ENCODE measurements at regions not wholly inside any gene's neighbourhood (a gene's known extent, or its start where the extent isn't known, plus 50 kb on each side); places are given as distances from the start of the nearest gene placed in this dataset.

DNA sequence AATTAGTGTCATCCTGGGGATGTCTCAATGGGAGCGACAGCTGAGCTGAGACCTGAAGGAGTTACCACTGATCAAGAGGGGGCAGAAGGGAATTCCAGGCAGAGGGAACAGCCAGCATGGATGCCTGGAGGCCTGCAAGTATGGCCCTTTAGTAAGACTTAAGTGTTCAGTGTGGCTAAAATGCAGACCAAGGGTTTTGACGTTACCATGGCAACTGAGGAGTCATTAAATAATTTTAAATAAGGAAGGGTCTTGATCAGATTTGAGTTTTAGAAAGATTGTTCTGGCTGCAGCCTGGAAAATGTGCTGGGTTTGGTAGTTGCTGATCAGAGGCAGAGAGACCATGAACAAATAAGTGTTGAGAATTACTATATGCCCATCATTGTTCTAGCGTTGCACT is 285.5 kb downstream of the USP46 start:
- TF ChIP-seq, protein P1, sequence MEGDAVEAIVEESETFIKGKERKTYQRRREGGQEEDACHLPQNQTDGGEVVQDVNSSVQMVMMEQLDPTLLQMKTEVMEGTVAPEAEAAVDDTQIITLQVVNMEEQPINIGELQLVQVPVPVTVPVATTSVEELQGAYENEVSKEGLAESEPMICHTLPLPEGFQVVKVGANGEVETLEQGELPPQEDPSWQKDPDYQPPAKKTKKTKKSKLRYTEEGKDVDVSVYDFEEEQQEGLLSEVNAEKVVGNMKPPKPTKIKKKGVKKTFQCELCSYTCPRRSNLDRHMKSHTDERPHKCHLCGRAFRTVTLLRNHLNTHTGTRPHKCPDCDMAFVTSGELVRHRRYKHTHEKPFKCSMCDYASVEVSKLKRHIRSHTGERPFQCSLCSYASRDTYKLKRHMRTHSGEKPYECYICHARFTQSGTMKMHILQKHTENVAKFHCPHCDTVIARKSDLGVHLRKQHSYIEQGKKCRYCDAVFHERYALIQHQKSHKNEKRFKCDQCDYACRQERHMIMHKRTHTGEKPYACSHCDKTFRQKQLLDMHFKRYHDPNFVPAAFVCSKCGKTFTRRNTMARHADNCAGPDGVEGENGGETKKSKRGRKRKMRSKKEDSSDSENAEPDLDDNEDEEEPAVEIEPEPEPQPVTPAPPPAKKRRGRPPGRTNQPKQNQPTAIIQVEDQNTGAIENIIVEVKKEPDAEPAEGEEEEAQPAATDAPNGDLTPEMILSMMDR (IDR thresholded peaks at IDR 0.05), result no peak
- no peak for TF ChIP-seq ZFX (IDR thresholded peaks at IDR 0.05; ENCODE audit: borderline replicate concordance)
